Chondrocyte (in vitro differentiated cells): ENCODE measurements at regions not wholly inside any gene's neighbourhood (a gene's known extent, or its start where the extent isn't known, plus 50 kb on each side); places are given as distances from the start of the nearest gene placed in this dataset.

Source experiments
- DNase-seq: peaks from one replicate; pipeline ENCODE4 v3.0.0; 2021; ENCODE audit warnings: mixed read lengths, low spot score
- H3K27ac Mint-ChIP-seq: one replicate; pipeline ENCODE4 v1.8.0; 2021; ENCODE audit warnings: mild to moderate bottlenecking, moderate library complexity, mixed read lengths; ENCODE audit not compliant: unreplicated experiment
- H3K27me3 Mint-ChIP-seq: 2 replicates; pipeline ENCODE4 v1.8.0; 2021; ENCODE audit warnings: low read depth, mixed read lengths
- H3K36me3 Mint-ChIP-seq: 2 replicates; pipeline ENCODE4 v1.8.0; 2021; ENCODE audit warnings: low read depth, mixed read lengths
- H3K4me1 Mint-ChIP-seq: 2 replicates; pipeline ENCODE4 v1.8.0; 2021; ENCODE audit warnings: low read depth, mild to moderate bottlenecking, mixed read lengths
- H3K4me3 Mint-ChIP-seq: one replicate; pipeline ENCODE4 v1.8.0; 2021; ENCODE audit warnings: mild to moderate bottlenecking, moderate library complexity, mixed read lengths; ENCODE audit not compliant: unreplicated experiment
- H3K9me3 Mint-ChIP-seq: 2 replicates; pipeline ENCODE4 v1.8.0; 2021; ENCODE audit warnings: low read depth, mixed read lengths
- CTCF ChIP-seq: fragments of 200-600 bp; sonication (generic); IDR thresholded peaks from 2 replicates; pipeline ENCODE4 v1.5.0; 2021; ENCODE audit warnings: antibody characterized with exemption, mild to moderate bottlenecking, moderate library complexity

GRCh38 chr11:130668751-130669150 is 220.3 kb downstream of the ADAMTS15 start:
- Mint-ChIP-seq H3K36me3 (no peaks in the 10 kb centered on the region), H3K27me3 (no peaks in the 10 kb centered on the region), H3K9me3 (no peaks in the 10 kb centered on the region), H3K4me1 (peaks cover 24% of the 10 kb centered on the region), H3K4me3 (no peak overlapping the region), H3K27ac (no peak overlapping the region)
- TF ChIP-seq CTCF: no peak
- DNase-seq: no peak

GRCh38 chr11:130670200-130670599 is 221.8 kb downstream of the ADAMTS15 start:
- Mint-ChIP-seq H3K4me3 (no peak overlapping the region), H3K36me3 (no peaks in the 10 kb centered on the region), H3K4me1 (peaks cover 39% of the 10 kb centered on the region), H3K27me3 (no peaks in the 10 kb centered on the region), H3K27ac (no peak overlapping the region), H3K9me3 (no peaks in the 10 kb centered on the region)
- DNase-seq: no peak
- TF ChIP-seq CTCF: no peak

- TF ChIP-seq CTCF: peak; percentile 10
- H3K4me3 Mint-ChIP-seq: no peak overlapping the region
- H3K4me1 Mint-ChIP-seq: peaks cover 55% of the 10 kb centered on the region
- H3K27ac Mint-ChIP-seq: peak overlapping the region; percentile 91
- DNase-seq: no peak
- H3K9me3 Mint-ChIP-seq: no peaks in the 10 kb centered on the region
- H3K36me3 Mint-ChIP-seq: no peaks in the 10 kb centered on the region
- H3K27me3 Mint-ChIP-seq: no peaks in the 10 kb centered on the region
Observed at GRCh38 chr11:130671801-130672700, 223.6 kb downstream of the ADAMTS15 start.

- peaks cover 64% of the 10 kb centered on the region for H3K4me1 Mint-ChIP-seq
- no peak for TF ChIP-seq CTCF
- no peak for DNase-seq
- H3K4me3 Mint-ChIP-seq: no peak overlapping the region
- H3K36me3 Mint-ChIP-seq: peaks cover under 1% of the 10 kb centered on the region
- no peaks in the 10 kb centered on the region for H3K27me3 Mint-ChIP-seq
- H3K9me3 Mint-ChIP-seq: no peaks in the 10 kb centered on the region
- peak overlapping the region; percentile 91 for H3K27ac Mint-ChIP-seq
Observed at GRCh38 chr11:130672911-130673310, 224.5 kb downstream of the ADAMTS15 start.

GRCh38 chr11:130673698-130674097 is 225.3 kb downstream of the ADAMTS15 start:
- Mint-ChIP-seq H3K36me3 (peaks cover 6% of the 10 kb centered on the region), H3K4me3 (no peak overlapping the region), H3K27ac (peak overlapping the region; percentile 91), H3K4me1 (peaks cover 72% of the 10 kb centered on the region), H3K9me3 (peaks cover 7% of the 10 kb centered on the region), H3K27me3 (no peaks in the 10 kb centered on the region)
- TF ChIP-seq CTCF: no peak
- no peak for DNase-seq
